ENCODE measurements at regions not wholly inside any gene's neighbourhood (a gene's known extent, or its start where the extent isn't known, plus 50 kb on each side); places are given as distances from the start of the nearest gene placed in this dataset.

GRCh38 chr4:115629270-115629669, 515.9 kb upstream of the NDST4 start:
- intact Hi-C loops (cut with DNase I; ENCODE audit: low total_unique reads): no loop called here
- DNase-seq (ENCODE audit: low spot score in 2 of 2): no peak
- TF ChIP-seq, protein P1, sequence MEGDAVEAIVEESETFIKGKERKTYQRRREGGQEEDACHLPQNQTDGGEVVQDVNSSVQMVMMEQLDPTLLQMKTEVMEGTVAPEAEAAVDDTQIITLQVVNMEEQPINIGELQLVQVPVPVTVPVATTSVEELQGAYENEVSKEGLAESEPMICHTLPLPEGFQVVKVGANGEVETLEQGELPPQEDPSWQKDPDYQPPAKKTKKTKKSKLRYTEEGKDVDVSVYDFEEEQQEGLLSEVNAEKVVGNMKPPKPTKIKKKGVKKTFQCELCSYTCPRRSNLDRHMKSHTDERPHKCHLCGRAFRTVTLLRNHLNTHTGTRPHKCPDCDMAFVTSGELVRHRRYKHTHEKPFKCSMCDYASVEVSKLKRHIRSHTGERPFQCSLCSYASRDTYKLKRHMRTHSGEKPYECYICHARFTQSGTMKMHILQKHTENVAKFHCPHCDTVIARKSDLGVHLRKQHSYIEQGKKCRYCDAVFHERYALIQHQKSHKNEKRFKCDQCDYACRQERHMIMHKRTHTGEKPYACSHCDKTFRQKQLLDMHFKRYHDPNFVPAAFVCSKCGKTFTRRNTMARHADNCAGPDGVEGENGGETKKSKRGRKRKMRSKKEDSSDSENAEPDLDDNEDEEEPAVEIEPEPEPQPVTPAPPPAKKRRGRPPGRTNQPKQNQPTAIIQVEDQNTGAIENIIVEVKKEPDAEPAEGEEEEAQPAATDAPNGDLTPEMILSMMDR (IDR thresholded peaks at IDR 0.05): no peak
- no peak for TF ChIP-seq POLR2A (IDR thresholded peaks at IDR 0.05)
- no peak overlapping the region for H3K4me3 ChIP-seq (ENCODE audit: low read depth, poor library complexity, severe bottlenecking)
- 47 to 52% methylated on average over 3 of the region's 3 CpGs for WGBS, 2 donors

GRCh38 chr4:115609631-115610030, 496.2 kb upstream of the NDST4 start:
- intact Hi-C loops (cut with DNase I; ENCODE audit: low total_unique reads): no loop called here
- TF ChIP-seq, protein P1 (IDR thresholded peaks at IDR 0.05): no peak
- TF ChIP-seq POLR2A (IDR thresholded peaks at IDR 0.05): no peak
- DNase-seq (ENCODE audit: low spot score in 2 of 2): no peak
- H3K4me3 ChIP-seq (ENCODE audit: low read depth, poor library complexity, severe bottlenecking): no peak overlapping the region
- 76 to 81% methylated on average over 2 of the region's 2 CpGs for WGBS, 2 donors

- no peak overlapping the region for H3K4me3 ChIP-seq (ENCODE audit: low read depth, poor library complexity, severe bottlenecking)
- WGBS, 2 donors: 38 to 48% methylated on average over 3 of the region's 3 CpGs
- intact Hi-C loops (cut with DNase I; ENCODE audit: low total_unique reads): no loop called here
- DNase-seq (ENCODE audit: low spot score in 2 of 2): no peak
- TF ChIP-seq, protein P1 (IDR thresholded peaks at IDR 0.05): no peak
- TF ChIP-seq POLR2A (IDR thresholded peaks at IDR 0.05): no peak
These were observed 493.9 kb upstream of the NDST4 start for GRCh38 chr4:115607311-115607710.

- no peak overlapping the region for H3K4me3 ChIP-seq (ENCODE audit: low read depth, poor library complexity, severe bottlenecking)
- no peak for TF ChIP-seq POLR2A (IDR thresholded peaks at IDR 0.05)
- TF ChIP-seq, protein P1 (IDR thresholded peaks at IDR 0.05): no peak
- DNase-seq (ENCODE audit: low spot score in 2 of 2): no peak
- intact Hi-C loops (cut with DNase I; ENCODE audit: low total_unique reads): no loop called here
- WGBS, 2 donors: 76 to 84% methylated on average over 3 of the region's 3 CpGs
These were observed 483.0 kb upstream of the NDST4 start for GRCh38 chr4:115596265-115597001.

DNA sequence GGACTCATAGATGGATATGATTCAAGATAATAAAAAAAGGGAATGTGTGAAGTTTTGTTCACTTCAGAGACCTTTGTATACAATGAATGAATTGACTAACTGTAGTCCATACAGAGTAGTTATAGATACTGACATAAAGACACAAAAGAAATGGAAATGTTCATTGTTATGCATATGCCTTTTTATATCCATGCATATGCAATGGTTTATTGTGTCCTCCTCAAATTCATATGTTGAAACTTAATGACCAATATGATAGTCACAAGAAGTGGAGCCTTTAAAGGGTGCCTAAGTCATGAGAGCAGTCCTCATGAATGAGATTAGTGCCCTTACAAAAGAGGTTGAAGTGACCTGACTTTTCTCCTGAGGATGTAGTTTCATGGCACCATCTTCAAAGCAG, 467.5 kb upstream of the NDST4 start:
- no peak for TF ChIP-seq POLR2A (IDR thresholded peaks at IDR 0.05)
- TF ChIP-seq, protein P1 (IDR thresholded peaks at IDR 0.05): no peak
- no peak overlapping the region for H3K4me3 ChIP-seq (ENCODE audit: low read depth, poor library complexity, severe bottlenecking)
- no peak for DNase-seq (ENCODE audit: low spot score in 2 of 2)
- intact Hi-C loops (cut with DNase I; ENCODE audit: low total_unique reads): no loop called here

DNA sequence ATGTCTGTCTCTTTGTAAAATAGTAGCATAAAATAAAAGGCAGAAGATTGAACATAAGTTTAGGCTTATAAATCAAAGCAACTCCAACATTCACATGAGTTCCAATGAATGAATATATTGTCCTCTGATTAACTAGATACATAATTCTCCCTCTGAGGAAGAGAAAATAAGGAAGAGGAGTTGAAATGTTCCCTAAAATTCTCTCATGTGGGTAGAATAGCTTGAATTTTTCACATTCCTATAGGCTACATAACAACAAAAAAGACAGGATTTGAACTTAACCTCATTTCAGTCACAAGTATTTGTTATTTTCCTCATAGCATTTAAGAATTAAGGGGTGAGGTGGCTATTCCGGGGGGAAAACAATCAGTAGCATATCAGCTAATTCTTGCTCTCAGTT, 462.4 kb upstream of the NDST4 start:
- DNase-seq (ENCODE audit: low spot score in 2 of 2): no peak
- H3K4me3 ChIP-seq (ENCODE audit: low read depth, poor library complexity, severe bottlenecking): no peak overlapping the region
- TF ChIP-seq, protein P1 (IDR thresholded peaks at IDR 0.05): no peak
- TF ChIP-seq POLR2A (IDR thresholded peaks at IDR 0.05): no peak
- 65 to 73% methylated on average over 1 of the region's 1 CpG for WGBS, 2 donors
- intact Hi-C loops (cut with DNase I; ENCODE audit: low total_unique reads): no loop called here

Data from lower leg skin (tissue), 4 donors.